GM12874 (cell line): ENCODE measurements at regions not wholly inside any gene's neighbourhood (a gene's known extent, or its start where the extent isn't known, plus 50 kb on each side); places are given as distances from the start of the nearest gene placed in this dataset.

Experiments
- CTCF ChIP-seq: IDR thresholded peaks from 2 replicates; pipeline ENCODE4 v1.5.1; 2011; ENCODE audit warnings: low read depth, mild to moderate bottlenecking, control low read depth, low read length, moderate library complexity; ENCODE audit not compliant: insufficient read depth

GRCh38 chr15:69536726-69537512 is 84.3 kb downstream of the RPLP1 start:
- TF ChIP-seq CTCF = no peak

- TF ChIP-seq CTCF = no peak
Observed at GRCh38 chr15:69537901-69538300, 85.3 kb downstream of the RPLP1 start.

GRCh38 chr15:69538379-69538778 is 85.8 kb downstream of the RPLP1 start:
- TF ChIP-seq CTCF = no peak

- TF ChIP-seq CTCF = no peak
Observed at GRCh38 chr15:69539345-69539744, 86.7 kb downstream of the RPLP1 start.

GRCh38 chr15:69540622-69541021 is 88.0 kb downstream of the RPLP1 start:
- TF ChIP-seq CTCF = no peak

GRCh38 chr15:69542028-69542427 is 89.4 kb downstream of the RPLP1 start:
- no peak for TF ChIP-seq CTCF

GRCh38 chr15:69543681-69544364 is 91.2 kb downstream of the RPLP1 start:
- no peak for TF ChIP-seq CTCF
